Endothelial cell of umbilical vein (primary cell): ENCODE measurements at regions not wholly inside any gene's neighbourhood (a gene's known extent, or its start where the extent isn't known, plus 50 kb on each side); places are given as distances from the start of the nearest gene placed in this dataset.

Source experiments
- BruUV-seq: library from RNA; stranded (reverse); fragments of 400-500 nt; replicated peaks from 2 replicates; lab custom pipeline; 2021; lab: Mats Ljungman, UMichigan
- CTCF ChIA-PET: fragments of 300-600, 350-600 bp; sonication (Branson Sonifier 250); formaldehyde crosslinking; loops from one replicate; lab custom pipeline; 2021; ENCODE audit warnings: antibody characterized with exemption, inconsistent platforms; lab: Charles Lee
- POLR2A ChIA-PET: fragments of 300-600, 350-600 bp; sonication (Branson Sonifier 250); formaldehyde crosslinking; loops from one replicate; lab custom pipeline; 2021; ENCODE audit warnings: antibody characterized with exemption, inconsistent platforms; lab: Charles Lee
- DNase-seq: peaks from one replicate; pipeline ENCODE4 v3.0.0-alpha.2; 2011; ENCODE audit warnings: low read depth, low spot score
- FAIRE-seq: peaks from 2 replicates; lab custom pipeline; 2011; peaks lifted over from hg19 to GRCh38; lab: Jason Lieb, UNC
- H2AFZ ChIP-seq: 2 replicates; pipeline ENCODE4 v1.6.0; 2012; ENCODE audit warnings: low read depth, low read length, control low read depth, inconsistent platforms
- H3K27ac ChIP-seq: 2 replicates; pipeline ENCODE4 v1.5.1; 2011; ENCODE audit warnings: low read depth, mild to moderate bottlenecking, control low read depth, low read length, moderate library complexity; ENCODE audit not compliant: insufficient read depth
- H3K27me3 ChIP-seq, 2 experiments: 2 replicates each; pipeline versions ENCODE4 v1.6.0 to v1.6.1; 2011; ENCODE audit warnings: low read length in 2 of 2, mixed read lengths in 1 of 2; ENCODE audit not compliant: control insufficient read depth in 2 of 2, insufficient read depth in 2 of 2
- H3K36me3 ChIP-seq, 2 experiments: 2 replicates in 1 of 2; 3 replicates in 1 of 2; pipeline ENCODE4 v1.5.1; 2011; ENCODE audit warnings: low read length in 2 of 2, mild to moderate bottlenecking in 1 of 2, moderate library complexity in 1 of 2; ENCODE audit not compliant: control insufficient read depth in 2 of 2, insufficient read depth in 2 of 2; ENCODE audit errors: extremely low read depth in 1 of 2
- H3K4me1 ChIP-seq: 3 replicates; pipeline ENCODE4 v1.5.1; 2011; ENCODE audit warnings: mild to moderate bottlenecking, low read length; ENCODE audit not compliant: control insufficient read depth, insufficient read depth; ENCODE audit errors: extremely low read depth
- H3K4me2 ChIP-seq: 2 replicates; pipeline ENCODE4 v1.6.1; 2011; ENCODE audit warnings: low read length, control low read depth, mixed read lengths; ENCODE audit not compliant: insufficient read depth
- H3K4me3 ChIP-seq, 3 experiments: fragments of 200-600 bp in 1 of 3; sonication (generic), shearing (Covaris generic) in 1 of 3; replicated peaks in 1 of 3; 2 replicates each; pipeline ENCODE4 v1.5.1; 2011 to 2016; ENCODE audit warnings: control low read depth in 3 of 3, low read length in 3 of 3, mild to moderate bottlenecking in 2 of 3, inconsistent platforms in 1 of 3, low read depth in 1 of 3, moderate library complexity in 1 of 3; ENCODE audit not compliant: insufficient read depth in 1 of 3
- H3K79me2 ChIP-seq: 2 replicates; pipeline ENCODE4 v1.6.0; 2012; ENCODE audit warnings: low read length, inconsistent platforms; ENCODE audit not compliant: control insufficient read depth, insufficient read depth
- H3K9ac ChIP-seq: replicated peaks from 2 replicates; pipeline ENCODE3; 2011; ENCODE audit warnings: low read length, control low read depth; ENCODE audit not compliant: insufficient read depth; ENCODE audit errors: extremely low read depth
- H3K9me1 ChIP-seq: replicated peaks from 3 replicates; pipeline ENCODE4 v1.6.0; 2011; ENCODE audit warnings: mild to moderate bottlenecking, low read length; ENCODE audit not compliant: control insufficient read depth, insufficient read depth; ENCODE audit errors: extremely low read depth
- H3K9me3 ChIP-seq: replicated peaks from 2 replicates; pipeline ENCODE4 v1.5.1; 2012; ENCODE audit warnings: low read length, inconsistent platforms; ENCODE audit not compliant: control insufficient read depth, insufficient read depth
- H4K20me1 ChIP-seq: replicated peaks from 2 replicates; pipeline ENCODE3; 2011; ENCODE audit warnings: mild to moderate bottlenecking, low read length; ENCODE audit not compliant: control insufficient read depth, insufficient read depth; ENCODE audit errors: extremely low read depth
- EZH2 ChIP-seq: IDR thresholded peaks from 2 replicates; pipeline ENCODE4 v1.6.1; 2012; ENCODE audit warnings: borderline replicate concordance, low read depth, mild to moderate bottlenecking, moderate library complexity, low read length, inconsistent platforms; ENCODE audit not compliant: severe bottlenecking
- FOS ChIP-seq: IDR thresholded peaks from 2 replicates; pipeline ENCODE4 v1.6.1; 2011; ENCODE audit warnings: mild to moderate bottlenecking, low read length, moderate library complexity, borderline replicate concordance; ENCODE audit not compliant: insufficient read depth
- GATA2 ChIP-seq: IDR thresholded peaks from 2 replicates; pipeline ENCODE4 v1.7.0; 2011; ENCODE audit warnings: low read depth, mild to moderate bottlenecking, moderate library complexity, mixed read lengths, low read length; ENCODE audit not compliant: insufficient read length, insufficient read depth
- JUN ChIP-seq: IDR thresholded peaks from 2 replicates; pipeline ENCODE4 v1.6.1; 2011; ENCODE audit warnings: borderline replicate concordance, low read depth; ENCODE audit not compliant: insufficient read length, insufficient read depth
- MAX ChIP-seq: IDR thresholded peaks from 2 replicates; pipeline ENCODE4 v1.6.1; 2011; ENCODE audit not compliant: insufficient read depth, insufficient read length
- MYC ChIP-seq: IDR thresholded peaks from one replicate; pipeline ENCODE4 v1.6.1; 2011; ENCODE audit warnings: mild to moderate bottlenecking, low read depth, low read length
- POLR2A ChIP-seq: IDR thresholded peaks from 2 replicates; pipeline ENCODE4 v1.6.1; 2012; ENCODE audit warnings: low read depth, mild to moderate bottlenecking, control low read depth, low read length
- POLR2AphosphoS5 ChIP-seq: IDR thresholded peaks from 2 replicates; pipeline ENCODE4 v1.6.1; 2012; ENCODE audit warnings: low read depth, mild to moderate bottlenecking, control low read depth, low read length, moderate library complexity; ENCODE audit not compliant: insufficient read depth
- dilution Hi-C: fragments of 300-500 bp; cut with MboI; formaldehyde crosslinking; loops from one replicate; pipeline ENCODE4 v1.15.0; 2019; ENCODE audit warnings: low sequenced_read_pairs; ENCODE audit not compliant: extremely low pct_ligation_motif_present
- intact Hi-C: fragments of 100-400 bp; cut with micrococcal nuclease; formaldehyde crosslinking; loops from one replicate; pipeline ENCODE4 v1.10.0; 2022
- TF ChIP-seq, protein P1 (sequence below), 2 donors: IDR thresholded peaks; 1 replicate in 1 of 2; 2 replicates in 1 of 2; pipeline ENCODE4 v1.5.1; 2011; ENCODE audit warnings: low read length in 2 of 2, mild to moderate bottlenecking in 2 of 2, moderate library complexity in 2 of 2, control low read depth in 1 of 2, inconsistent platforms in 1 of 2, low read depth in 1 of 2; ENCODE audit not compliant: insufficient read depth in 1 of 2; ENCODE audit errors: extremely low read depth in 1 of 2

DNA sequence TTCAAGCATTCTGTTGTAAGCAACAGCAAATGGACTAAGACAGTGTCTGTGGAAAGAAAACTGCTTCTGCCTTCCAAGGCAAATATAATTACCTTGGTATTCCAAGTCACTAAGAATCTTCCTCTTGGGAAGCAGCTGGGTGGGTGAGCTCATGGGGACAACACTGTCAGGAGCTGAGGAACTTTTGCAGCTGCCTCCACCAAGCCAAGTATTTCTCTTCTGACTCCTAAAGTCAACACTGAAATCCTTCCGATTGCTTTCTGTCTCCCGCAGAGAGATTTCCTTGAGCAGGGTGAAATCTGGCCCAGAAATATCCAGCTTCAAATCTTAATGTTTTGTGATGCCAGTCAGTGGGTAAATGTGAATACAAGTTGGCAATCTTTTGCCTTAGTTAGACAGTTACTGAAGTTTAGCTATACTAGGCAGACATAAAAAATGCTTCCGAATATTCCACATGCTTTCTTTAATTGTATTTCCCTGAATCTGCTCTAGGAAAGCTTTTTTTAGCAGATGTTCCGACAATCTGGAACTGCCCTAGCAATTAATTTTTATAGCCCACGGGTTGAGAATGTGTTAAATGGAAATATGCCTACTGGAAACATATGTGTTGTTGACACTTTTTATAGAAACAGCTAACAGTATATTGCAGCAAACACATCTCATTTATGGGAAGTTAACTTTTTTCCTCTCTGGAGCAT, 369.9 kb upstream of the DAB2 start:
- TF ChIP-seq EZH2 (no peak), JUN (no peak), FOS (no peak), GATA2 (no peak), MYC (no peak), MAX (no peak), POLR2A (no peak), POLR2AphosphoS5 (no peak)
- TF ChIP-seq, protein P1, sequence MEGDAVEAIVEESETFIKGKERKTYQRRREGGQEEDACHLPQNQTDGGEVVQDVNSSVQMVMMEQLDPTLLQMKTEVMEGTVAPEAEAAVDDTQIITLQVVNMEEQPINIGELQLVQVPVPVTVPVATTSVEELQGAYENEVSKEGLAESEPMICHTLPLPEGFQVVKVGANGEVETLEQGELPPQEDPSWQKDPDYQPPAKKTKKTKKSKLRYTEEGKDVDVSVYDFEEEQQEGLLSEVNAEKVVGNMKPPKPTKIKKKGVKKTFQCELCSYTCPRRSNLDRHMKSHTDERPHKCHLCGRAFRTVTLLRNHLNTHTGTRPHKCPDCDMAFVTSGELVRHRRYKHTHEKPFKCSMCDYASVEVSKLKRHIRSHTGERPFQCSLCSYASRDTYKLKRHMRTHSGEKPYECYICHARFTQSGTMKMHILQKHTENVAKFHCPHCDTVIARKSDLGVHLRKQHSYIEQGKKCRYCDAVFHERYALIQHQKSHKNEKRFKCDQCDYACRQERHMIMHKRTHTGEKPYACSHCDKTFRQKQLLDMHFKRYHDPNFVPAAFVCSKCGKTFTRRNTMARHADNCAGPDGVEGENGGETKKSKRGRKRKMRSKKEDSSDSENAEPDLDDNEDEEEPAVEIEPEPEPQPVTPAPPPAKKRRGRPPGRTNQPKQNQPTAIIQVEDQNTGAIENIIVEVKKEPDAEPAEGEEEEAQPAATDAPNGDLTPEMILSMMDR (IDR thresholded peaks at IDR 0.05; ENCODE audit: extremely low read depth in 1 of 2, insufficient read depth in 1 of 2, low read depth in 1 of 2, low read length in 2 of 2), result no peak
- no peaks in the 10 kb centered on the region for H3K36me3 ChIP-seq
- peaks cover 0 to 1% of the 10 kb centered on the region in 2 experiments for H3K27me3 ChIP-seq
- no peak overlapping the region for H2AFZ ChIP-seq
- ChIA-PET CTCF (interaction anchor here (1.2 to 1.3 kb wide), 2 partner anchors 12 to 16 kb away, joined by 3 to 5 read pairs; no protein-coding TSS in a partner anchor), POLR2A (no interaction called here)
- no peaks in the 10 kb centered on the region for H3K9me1 ChIP-seq
- H3K4me3 ChIP-seq, result no peak overlapping the region
- no TSS peak for BruUV-seq
- no peaks in the 10 kb centered on the region for H3K79me2 ChIP-seq
- dilution Hi-C loops, result no loop called here
- no peak overlapping the region for H3K4me2 ChIP-seq
- FAIRE-seq (no peak), DNase-seq (peak; percentile 20)
- H3K4me1 ChIP-seq, result no peaks in the 10 kb centered on the region
- no peak overlapping the region for H3K9ac ChIP-seq
- intact Hi-C loops, result no loop called here
- H4K20me1 ChIP-seq, result no peaks in the 10 kb centered on the region
- H3K9me3 ChIP-seq, result no peaks in the 10 kb centered on the region
- no peak overlapping the region for H3K27ac ChIP-seq
